Panc1 (cell line): ENCODE measurements at regions not wholly inside any gene's neighbourhood (a gene's known extent, or its start where the extent isn't known, plus 50 kb on each side); places are given as distances from the start of the nearest gene placed in this dataset.

Source experiments
- POLR2AphosphoS5 ChIP-seq: IDR thresholded peaks from 2 replicates; pipeline ENCODE4 v1.6.1; 2012; ENCODE audit warnings: mild to moderate bottlenecking, low read depth, low read length, moderate library complexity
- SIN3A ChIP-seq: IDR thresholded peaks from 2 replicates; pipeline ENCODE4 v1.6.1; 2012; ENCODE audit warnings: low read depth, mild to moderate bottlenecking, low read length, moderate library complexity, borderline replicate concordance; ENCODE audit not compliant: insufficient read depth
- TF ChIP-seq, protein P1 (sequence below): fragments of 450-650 bp; IDR thresholded peaks from 2 replicates; pipeline ENCODE4 v1.5.1; 2017; ENCODE audit warnings: mild to moderate bottlenecking

DNA sequence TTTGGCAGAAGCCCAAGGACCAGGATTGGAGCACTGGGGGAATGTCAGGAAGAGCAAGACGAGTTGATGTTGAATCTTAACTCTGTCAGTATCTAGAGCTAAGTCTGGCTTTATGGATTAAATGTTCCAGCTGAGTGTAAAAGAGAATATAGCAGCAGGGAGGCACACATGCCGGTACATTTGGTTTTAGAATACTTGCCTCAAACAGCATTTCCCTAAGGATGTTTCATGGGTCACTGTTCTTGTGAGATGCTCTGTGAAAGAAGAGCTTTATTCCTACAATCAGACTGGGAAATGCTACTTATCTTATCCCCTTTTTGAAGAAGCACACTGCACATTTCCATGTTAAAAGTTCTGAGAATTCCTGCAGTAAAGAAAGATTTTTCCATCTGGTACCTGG, 440.3 kb upstream of the B3GALT2 start:
- TF ChIP-seq, protein P1, sequence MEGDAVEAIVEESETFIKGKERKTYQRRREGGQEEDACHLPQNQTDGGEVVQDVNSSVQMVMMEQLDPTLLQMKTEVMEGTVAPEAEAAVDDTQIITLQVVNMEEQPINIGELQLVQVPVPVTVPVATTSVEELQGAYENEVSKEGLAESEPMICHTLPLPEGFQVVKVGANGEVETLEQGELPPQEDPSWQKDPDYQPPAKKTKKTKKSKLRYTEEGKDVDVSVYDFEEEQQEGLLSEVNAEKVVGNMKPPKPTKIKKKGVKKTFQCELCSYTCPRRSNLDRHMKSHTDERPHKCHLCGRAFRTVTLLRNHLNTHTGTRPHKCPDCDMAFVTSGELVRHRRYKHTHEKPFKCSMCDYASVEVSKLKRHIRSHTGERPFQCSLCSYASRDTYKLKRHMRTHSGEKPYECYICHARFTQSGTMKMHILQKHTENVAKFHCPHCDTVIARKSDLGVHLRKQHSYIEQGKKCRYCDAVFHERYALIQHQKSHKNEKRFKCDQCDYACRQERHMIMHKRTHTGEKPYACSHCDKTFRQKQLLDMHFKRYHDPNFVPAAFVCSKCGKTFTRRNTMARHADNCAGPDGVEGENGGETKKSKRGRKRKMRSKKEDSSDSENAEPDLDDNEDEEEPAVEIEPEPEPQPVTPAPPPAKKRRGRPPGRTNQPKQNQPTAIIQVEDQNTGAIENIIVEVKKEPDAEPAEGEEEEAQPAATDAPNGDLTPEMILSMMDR, result no peak
- TF ChIP-seq POLR2AphosphoS5, result no peak
- TF ChIP-seq SIN3A, result no peak
